ENCODE measurements at regions not wholly inside any gene's neighbourhood (a gene's known extent, or its start where the extent isn't known, plus 50 kb on each side); places are given as distances from the start of the nearest gene placed in this dataset.

- no peaks in the 10 kb centered on the region for H3K4me1 ChIP-seq
- TF ChIP-seq CTCF (IDR thresholded peaks at IDR 0.05), result no peak
- no peak for TF ChIP-seq EP300 (IDR thresholded peaks at IDR 0.05)
- TF ChIP-seq POLR2A (IDR thresholded peaks at IDR 0.05), result no peak
- WGBS, 2 donors, result 86 to 87% methylated on average over 3 of the region's 3 CpGs
- no peak for DNase-seq (ENCODE audit: low spot score in 2 of 2)
- H3K27ac ChIP-seq, result no peak overlapping the region
- H3K4me3 ChIP-seq, result no peak overlapping the region
- H3K36me3 ChIP-seq, result no peaks in the 10 kb centered on the region
- no peaks in the 10 kb centered on the region for H3K27me3 ChIP-seq
- no peaks in the 10 kb centered on the region for H3K9me3 ChIP-seq
Measured at GRCh38 chr2:200013906-200014305, 58.5 kb downstream of the MAIP1 start.

- Histone ChIP-seq H3K27ac (no peak overlapping the region), H3K4me3 (no peak overlapping the region), H3K36me3 (no peaks in the 10 kb centered on the region), H3K9me3 (no peaks in the 10 kb centered on the region), H3K4me1 (no peaks in the 10 kb centered on the region), H3K27me3 (no peaks in the 10 kb centered on the region)
- WGBS, 2 donors, result 71 to 77% methylated on average over 5 of the region's 5 CpGs
- TF ChIP-seq CTCF (IDR thresholded peaks at IDR 0.05) (no peak), EP300 (IDR thresholded peaks at IDR 0.05) (no peak), POLR2A (IDR thresholded peaks at IDR 0.05) (no peak)
- DNase-seq (ENCODE audit: low spot score in 2 of 2), result no peak
Measured at GRCh38 chr2:200021449-200022114, 66.2 kb downstream of the MAIP1 start.

DNA sequence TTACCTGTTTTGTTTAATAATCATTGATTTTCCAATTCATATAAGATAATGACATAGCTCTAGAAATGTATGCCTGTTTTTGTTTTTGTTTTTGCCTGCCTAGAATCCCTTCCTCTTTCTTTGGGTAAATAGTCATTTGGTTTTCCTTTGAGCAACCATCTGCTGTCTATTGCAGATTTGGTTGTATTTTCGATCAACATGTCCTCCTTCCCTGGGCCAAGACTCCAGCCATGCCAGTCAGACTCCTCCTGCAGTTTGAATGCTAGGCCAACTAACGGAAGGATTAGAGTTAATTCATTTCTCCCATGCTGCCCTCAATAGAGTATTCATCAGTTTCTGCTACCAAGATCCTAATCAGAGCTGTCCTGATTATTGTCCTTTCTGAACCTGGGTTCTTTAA is 67.1 kb downstream of the MAIP1 start:
- Histone ChIP-seq H3K4me3 (no peak overlapping the region), H3K27me3 (no peaks in the 10 kb centered on the region), H3K27ac (no peak overlapping the region), H3K4me1 (no peaks in the 10 kb centered on the region), H3K9me3 (no peaks in the 10 kb centered on the region), H3K36me3 (no peaks in the 10 kb centered on the region)
- no peak for TF ChIP-seq EP300 (IDR thresholded peaks at IDR 0.05)
- TF ChIP-seq POLR2A (IDR thresholded peaks at IDR 0.05), result no peak
- no peak for TF ChIP-seq CTCF (IDR thresholded peaks at IDR 0.05)
- WGBS, 2 donors, result 90% methylated on average over 2 of the region's 2 CpGs
- DNase-seq (ENCODE audit: low spot score in 2 of 2), result no peak

- H3K4me3 ChIP-seq, result no peak overlapping the region
- WGBS, 2 donors, result 94% methylated on average over 1 of the region's 1 CpG
- H3K27me3 ChIP-seq, result no peaks in the 10 kb centered on the region
- DNase-seq (ENCODE audit: low spot score in 2 of 2), result no peak
- H3K36me3 ChIP-seq, result no peaks in the 10 kb centered on the region
- H3K27ac ChIP-seq, result no peak overlapping the region
- no peak for TF ChIP-seq CTCF (IDR thresholded peaks at IDR 0.05)
- TF ChIP-seq EP300 (IDR thresholded peaks at IDR 0.05), result no peak
- no peak for TF ChIP-seq POLR2A (IDR thresholded peaks at IDR 0.05)
- no peaks in the 10 kb centered on the region for H3K4me1 ChIP-seq
- no peaks in the 10 kb centered on the region for H3K9me3 ChIP-seq
Measured at GRCh38 chr2:200023570-200023969, 68.2 kb downstream of the MAIP1 start.

DNA sequence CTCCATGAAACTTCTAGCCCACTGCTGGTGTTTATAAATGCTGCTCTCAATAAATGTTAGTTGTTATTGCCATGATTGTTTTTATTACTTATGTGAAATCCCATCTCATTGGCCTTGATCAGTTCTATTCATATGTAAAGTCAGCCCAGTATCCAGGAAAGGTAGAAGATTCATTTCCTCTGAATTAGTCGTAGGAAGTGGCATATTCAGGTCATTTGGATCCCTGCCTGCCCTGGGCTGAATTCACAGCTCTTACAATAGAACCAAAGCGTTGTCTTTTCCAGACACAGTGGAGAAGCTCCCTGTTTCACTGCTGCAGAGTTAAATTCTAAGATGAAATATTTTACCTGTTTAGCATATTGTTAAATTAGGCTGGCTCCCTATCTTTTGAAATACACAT is 70.3 kb downstream of the MAIP1 start:
- 43 to 70% methylated on average over 2 of the region's 2 CpGs for WGBS, 2 donors
- Histone ChIP-seq H3K27ac (peak overlapping the region in 1 of 4 donors; percentile 17), H3K4me1 (no peaks in the 10 kb centered on the region), H3K27me3 (no peaks in the 10 kb centered on the region), H3K9me3 (no peaks in the 10 kb centered on the region), H3K36me3 (no peaks in the 10 kb centered on the region), H3K4me3 (no peak overlapping the region)
- DNase-seq (ENCODE audit: low spot score in 2 of 2), result no peak
- TF ChIP-seq CTCF (IDR thresholded peaks at IDR 0.05), result no peak
- TF ChIP-seq POLR2A (IDR thresholded peaks at IDR 0.05), result no peak
- TF ChIP-seq EP300 (IDR thresholded peaks at IDR 0.05), result no peak

Data from tibial nerve (tissue), 4 donors.